Caki2 (cell line): ENCODE measurements at regions not wholly inside any gene's neighbourhood (a gene's known extent, or its start where the extent isn't known, plus 50 kb on each side); places are given as distances from the start of the nearest gene placed in this dataset.
A peak's percentile ranks its signal among the peaks of the same experiment; 100 is the strongest.

Experiments
- DNase-seq: peaks from one replicate; pipeline ENCODE4 v3.0.0-alpha.2; 2015; ENCODE audit warnings: low read depth
- in situ Hi-C: cut with HindIII; loops from 2 replicates; pipeline ENCODE4 v1.10.0; 2016; ENCODE audit warnings: low sequenced_read_pairs, low pct_unique_long_range_greater_than_20kb, mixed read lengths

DNA sequence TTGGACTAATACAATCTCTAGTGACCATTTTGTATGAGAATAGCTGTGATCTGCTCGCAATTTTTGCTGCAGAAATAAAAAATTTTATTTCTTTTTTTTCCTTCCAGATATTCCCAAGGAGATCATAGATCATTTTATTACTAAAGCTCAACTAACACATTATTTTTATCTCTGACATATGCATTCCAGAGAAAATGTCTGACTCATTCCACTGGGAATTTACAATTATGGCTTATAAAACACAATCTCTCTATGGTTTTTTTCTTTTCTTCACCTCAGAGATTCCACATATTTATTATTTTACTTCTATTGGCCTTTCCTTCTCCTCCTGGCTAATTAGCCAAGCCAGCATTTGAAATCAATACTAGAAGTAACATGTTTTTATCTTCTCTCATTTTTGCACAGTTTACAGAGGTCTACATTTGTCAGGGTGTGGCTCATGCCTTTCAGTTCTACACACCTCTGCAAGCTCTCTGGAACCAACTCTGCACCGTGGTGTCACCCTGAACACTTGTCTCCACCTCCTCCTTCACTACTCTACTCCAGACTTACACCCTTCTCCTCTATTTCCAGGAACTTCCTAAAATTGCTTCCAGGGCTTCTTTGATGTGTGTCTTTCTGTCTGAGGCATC, 59.8 kb upstream of the GPM6A start:
- DNase-seq, result no peak
- in situ Hi-C loops, result no loop called here

DNA sequence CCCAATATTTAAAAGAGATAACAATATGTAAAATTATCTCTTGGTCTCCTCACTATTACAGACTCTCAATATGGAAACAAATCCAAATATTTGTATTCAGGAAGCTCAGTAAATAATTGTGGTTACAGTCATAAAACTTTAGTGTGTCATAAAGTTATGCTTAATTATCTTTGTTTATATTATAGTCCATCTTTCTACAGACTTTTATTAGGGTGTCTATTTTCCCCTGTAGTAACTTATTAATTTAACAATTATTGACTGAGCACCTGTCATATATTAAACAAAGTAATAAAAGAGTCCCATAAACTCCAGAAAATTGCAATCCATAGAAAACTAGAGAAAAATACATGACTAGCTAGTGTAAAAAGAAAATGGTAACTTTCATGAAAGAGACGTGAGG, 61.6 kb upstream of the GPM6A start:
- DNase-seq, result no peak
- in situ Hi-C loops, result no loop called here

- in situ Hi-C loops, result no loop called here
- no peak for DNase-seq
Measured at GRCh38 chr4:175874306-175874705, 62.2 kb upstream of the GPM6A start.

GRCh38 chr4:175875993-175876771, 64.1 kb upstream of the GPM6A start:
- DNase-seq, result no peak
- in situ Hi-C loops, result no loop called here

GRCh38 chr4:175882891-175883290, 70.8 kb upstream of the GPM6A start:
- no peak for DNase-seq
- in situ Hi-C loops, result no loop called here

GRCh38 chr4:175884048-175884447, 72.0 kb upstream of the GPM6A start:
- in situ Hi-C loops, result no loop called here
- peak; percentile 6 for DNase-seq

DNA sequence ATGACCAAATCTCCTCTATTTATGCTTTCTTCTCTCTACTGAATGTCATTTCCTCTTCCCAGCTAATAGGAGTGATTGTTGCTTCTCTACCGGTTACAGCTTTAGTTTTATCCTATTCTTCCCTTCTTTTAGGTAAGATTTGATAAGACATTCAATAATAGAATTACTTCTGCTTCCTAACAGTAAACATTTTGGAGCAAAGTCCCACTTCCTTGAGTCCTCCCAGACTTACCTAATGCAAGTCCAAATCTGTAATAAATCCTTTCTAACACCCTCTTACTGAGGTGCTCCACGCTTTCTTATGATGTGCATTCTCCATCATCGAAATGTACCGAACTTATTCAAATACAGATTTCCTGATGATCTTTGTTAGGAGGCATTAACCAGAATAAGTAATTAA, 79.2 kb upstream of the GPM6A start:
- in situ Hi-C loops, result no loop called here
- DNase-seq, result no peak

DNA sequence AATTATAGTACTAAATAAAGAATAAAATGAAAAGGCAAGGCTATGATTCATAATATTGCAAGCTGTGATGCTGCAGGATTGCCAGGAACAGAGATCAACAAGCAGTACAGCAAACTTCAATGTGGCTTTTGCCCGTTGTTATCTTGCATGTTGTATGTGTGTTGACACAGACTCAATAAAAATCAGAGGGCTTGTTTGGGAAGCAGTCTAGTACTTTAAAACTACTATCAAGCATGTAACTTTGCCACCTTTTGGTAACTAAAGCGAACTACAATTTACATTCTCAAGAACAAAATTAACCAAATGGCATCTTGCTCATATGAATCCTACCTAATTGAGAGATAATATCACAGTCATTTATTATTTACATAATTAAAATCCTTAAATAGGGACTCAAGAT, 79.8 kb upstream of the GPM6A start:
- in situ Hi-C loops, result no loop called here
- DNase-seq, result peak; percentile 4

- in situ Hi-C loops, result loop anchor here (25.0 kb wide), 1 partner anchor 431 kb away; no protein-coding TSS in a partner anchor
- no peak for DNase-seq
Measured at GRCh38 chr4:175905925-175906324, 93.9 kb upstream of the GPM6A start.

GRCh38 chr4:175906384-175906783, 94.3 kb upstream of the GPM6A start:
- in situ Hi-C loops, result loop anchor here (25.0 kb wide), 1 partner anchor 431 kb away; no protein-coding TSS in a partner anchor
- no peak for DNase-seq

GRCh38 chr4:175910700-175911099, 98.6 kb upstream of the GPM6A start:
- in situ Hi-C loops, result loop anchor here (25.0 kb wide), 1 partner anchor 427 kb away; no protein-coding TSS in a partner anchor
- no peak for DNase-seq

- DNase-seq, result peak; percentile 80
- in situ Hi-C loops, result loop anchor here (25.0 kb wide), 1 partner anchor 421 kb away; no protein-coding TSS in a partner anchor
Measured at GRCh38 chr4:175916626-175917351, 104.7 kb upstream of the GPM6A start.

DNA sequence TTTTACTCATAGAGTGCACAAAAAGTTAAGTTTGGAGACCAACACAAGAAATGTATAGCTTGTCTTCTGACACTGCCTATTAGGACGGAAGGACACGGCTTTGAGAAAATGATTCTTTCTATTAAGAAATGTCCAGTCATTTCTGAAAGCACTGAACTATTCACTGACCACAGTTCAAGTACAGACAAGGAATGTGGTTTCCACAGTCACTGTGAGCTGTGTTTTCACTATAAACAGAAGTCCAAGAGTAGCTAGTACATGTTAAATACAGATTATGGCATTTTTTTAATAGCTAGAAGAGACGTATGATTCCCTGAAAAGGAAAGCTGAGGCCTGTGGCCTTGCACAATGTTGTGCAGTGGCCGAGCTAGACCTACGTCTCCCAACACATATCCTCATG, 115.1 kb upstream of the GPM6A start:
- DNase-seq, result peak; percentile 2
- in situ Hi-C loops, result no loop called here

GRCh38 chr4:175929441-175929840, 117.4 kb upstream of the GPM6A start:
- in situ Hi-C loops, result no loop called here

DNA sequence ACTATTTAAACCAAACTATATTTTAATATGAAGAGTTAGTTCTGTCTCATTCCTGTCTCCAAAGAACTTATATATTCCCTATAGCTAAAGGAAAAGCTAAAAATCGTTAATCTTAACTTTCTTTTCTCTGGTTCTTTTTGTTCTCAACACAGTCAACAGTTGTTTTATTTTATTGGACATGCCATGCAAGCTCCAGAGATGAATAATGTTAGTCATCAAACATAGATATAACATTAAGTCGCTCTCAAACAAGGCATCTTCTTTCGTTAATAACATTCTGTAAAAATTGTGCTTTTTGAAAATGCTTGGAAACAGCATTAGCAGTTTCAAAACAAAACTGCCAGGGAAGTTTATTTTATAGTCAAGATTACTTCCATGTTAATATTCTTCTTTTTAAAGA, 117.9 kb upstream of the GPM6A start:
- in situ Hi-C loops, result no loop called here
- DNase-seq, result no peak

More at GRCh38 chr4:175929441-175929840, 117.4 kb upstream of the GPM6A start:
- no peak for DNase-seq

DNA sequence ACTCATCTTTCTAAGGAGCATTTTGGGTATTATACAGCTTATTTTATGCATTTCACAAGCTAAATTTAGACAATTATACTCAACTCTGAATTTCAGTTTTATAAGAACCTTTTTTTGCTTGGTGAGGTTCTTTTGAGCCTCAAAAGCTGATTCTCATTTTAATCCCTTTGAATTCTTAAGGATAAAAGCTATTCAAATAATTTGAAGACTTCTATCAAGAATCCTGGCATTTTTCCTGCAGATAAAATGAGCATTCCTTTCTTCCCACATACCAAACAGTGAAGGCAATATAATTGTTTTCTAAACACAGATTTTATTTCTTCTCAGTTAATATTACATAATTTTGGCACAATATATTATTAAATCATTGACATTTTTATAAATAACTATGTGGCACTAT, 118.4 kb upstream of the GPM6A start:
- no peak for DNase-seq
- in situ Hi-C loops, result no loop called here

- in situ Hi-C loops, result no loop called here
- DNase-seq, result no peak
Measured at GRCh38 chr4:175932116-175932515, 120.1 kb upstream of the GPM6A start.

- in situ Hi-C loops, result no loop called here
- no peak for DNase-seq
Measured at GRCh38 chr4:175934506-175934905, 122.4 kb upstream of the GPM6A start.

GRCh38 chr4:175935016-175935661, 123.1 kb upstream of the GPM6A start:
- in situ Hi-C loops, result no loop called here
- DNase-seq, result peak; percentile 30
